ENCODE measurements at regions not wholly inside any gene's neighbourhood (a gene's known extent, or its start where the extent isn't known, plus 50 kb on each side); places are given as distances from the start of the nearest gene placed in this dataset.

DNA sequence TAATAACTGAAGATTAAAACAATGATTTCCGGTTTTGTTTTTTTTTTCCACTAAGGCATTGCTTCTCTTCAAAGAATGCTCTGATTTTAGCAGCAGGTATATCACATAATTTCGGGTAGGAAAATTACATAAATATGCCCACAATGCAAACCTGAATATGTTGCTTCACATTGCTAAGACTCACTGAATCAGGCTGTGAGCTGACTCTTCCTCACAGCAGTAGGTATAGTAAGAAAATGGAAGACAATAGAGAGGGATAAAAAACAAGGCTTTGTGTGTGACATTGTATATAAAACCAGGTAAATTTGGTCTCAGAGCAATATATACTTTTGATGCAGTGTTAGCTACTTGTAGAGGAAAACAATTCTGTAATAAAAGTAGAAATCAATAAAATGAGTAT, 1355.0 kb downstream of the OLFM4 start:
- TF ChIP-seq, protein P1, sequence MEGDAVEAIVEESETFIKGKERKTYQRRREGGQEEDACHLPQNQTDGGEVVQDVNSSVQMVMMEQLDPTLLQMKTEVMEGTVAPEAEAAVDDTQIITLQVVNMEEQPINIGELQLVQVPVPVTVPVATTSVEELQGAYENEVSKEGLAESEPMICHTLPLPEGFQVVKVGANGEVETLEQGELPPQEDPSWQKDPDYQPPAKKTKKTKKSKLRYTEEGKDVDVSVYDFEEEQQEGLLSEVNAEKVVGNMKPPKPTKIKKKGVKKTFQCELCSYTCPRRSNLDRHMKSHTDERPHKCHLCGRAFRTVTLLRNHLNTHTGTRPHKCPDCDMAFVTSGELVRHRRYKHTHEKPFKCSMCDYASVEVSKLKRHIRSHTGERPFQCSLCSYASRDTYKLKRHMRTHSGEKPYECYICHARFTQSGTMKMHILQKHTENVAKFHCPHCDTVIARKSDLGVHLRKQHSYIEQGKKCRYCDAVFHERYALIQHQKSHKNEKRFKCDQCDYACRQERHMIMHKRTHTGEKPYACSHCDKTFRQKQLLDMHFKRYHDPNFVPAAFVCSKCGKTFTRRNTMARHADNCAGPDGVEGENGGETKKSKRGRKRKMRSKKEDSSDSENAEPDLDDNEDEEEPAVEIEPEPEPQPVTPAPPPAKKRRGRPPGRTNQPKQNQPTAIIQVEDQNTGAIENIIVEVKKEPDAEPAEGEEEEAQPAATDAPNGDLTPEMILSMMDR (IDR thresholded peaks at IDR 0.05; ENCODE audit: low read depth, low read length), result no peak
- no peaks in the 10 kb centered on the region for H3K27me3 ChIP-seq
- H3K4me3 ChIP-seq (ENCODE audit: low read depth, low read length), result no peak overlapping the region
- no peak for DNase-seq
- H3K36me3 ChIP-seq, result no peaks in the 10 kb centered on the region
- H3K4me1 ChIP-seq, result no peaks in the 10 kb centered on the region
- H3K9me3 ChIP-seq, result no peaks in the 10 kb centered on the region

DNA sequence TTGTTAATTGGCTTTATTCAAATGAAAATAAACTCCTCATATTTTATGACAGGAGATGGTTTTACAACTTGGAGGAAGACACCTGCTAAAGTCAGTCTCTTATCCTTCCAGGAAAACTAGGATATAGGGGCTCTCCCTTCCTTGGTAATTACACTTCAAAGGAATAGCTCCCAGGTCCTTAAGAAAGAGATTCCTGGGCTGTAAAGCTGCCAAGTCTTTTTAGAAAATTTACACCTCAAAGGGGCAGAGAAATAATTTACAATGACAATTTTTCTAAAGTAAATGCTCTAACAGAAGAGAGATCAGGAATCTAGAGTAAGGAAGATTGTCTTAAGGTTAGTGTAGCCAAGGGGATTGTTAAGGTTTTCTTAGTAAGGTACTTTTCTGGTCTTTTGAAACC, 1359.0 kb downstream of the OLFM4 start:
- no peaks in the 10 kb centered on the region for H3K4me1 ChIP-seq
- no peak overlapping the region for H3K4me3 ChIP-seq (ENCODE audit: low read depth, low read length)
- no peak for DNase-seq
- TF ChIP-seq, protein P1 (IDR thresholded peaks at IDR 0.05; ENCODE audit: low read depth, low read length), result no peak
- H3K36me3 ChIP-seq, result no peaks in the 10 kb centered on the region
- H3K9me3 ChIP-seq, result no peaks in the 10 kb centered on the region; the same call in 1 of the 2 replicates
- no peaks in the 10 kb centered on the region for H3K27me3 ChIP-seq

DNA sequence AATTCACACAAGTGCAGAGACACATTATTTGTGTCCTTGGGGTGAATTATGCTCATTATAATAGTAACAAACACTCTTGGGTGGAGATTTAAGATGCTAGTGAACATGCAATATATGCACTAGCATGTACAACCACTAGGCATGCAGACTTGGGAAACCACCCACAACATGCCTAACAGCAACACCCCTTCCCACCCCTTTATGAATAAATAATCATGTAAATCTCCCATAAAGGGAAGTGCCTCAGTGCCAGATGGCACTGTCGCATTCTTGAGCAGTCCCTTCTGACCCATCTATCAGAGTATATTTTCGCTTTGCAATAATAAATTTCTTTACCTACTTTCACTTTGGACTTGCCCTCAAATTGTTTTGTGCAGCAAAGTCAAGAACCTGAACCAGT, 1362.2 kb downstream of the OLFM4 start:
- no peaks in the 10 kb centered on the region for H3K27me3 ChIP-seq
- H3K4me1 ChIP-seq, result no peaks in the 10 kb centered on the region
- H3K9me3 ChIP-seq, result no peaks in the 10 kb centered on the region; the same call in 1 of the 2 replicates
- no peak overlapping the region for H3K4me3 ChIP-seq (ENCODE audit: low read depth, low read length)
- no peaks in the 10 kb centered on the region for H3K36me3 ChIP-seq
- TF ChIP-seq, protein P1 (IDR thresholded peaks at IDR 0.05; ENCODE audit: low read depth, low read length), result no peak
- no peak for DNase-seq

DNA sequence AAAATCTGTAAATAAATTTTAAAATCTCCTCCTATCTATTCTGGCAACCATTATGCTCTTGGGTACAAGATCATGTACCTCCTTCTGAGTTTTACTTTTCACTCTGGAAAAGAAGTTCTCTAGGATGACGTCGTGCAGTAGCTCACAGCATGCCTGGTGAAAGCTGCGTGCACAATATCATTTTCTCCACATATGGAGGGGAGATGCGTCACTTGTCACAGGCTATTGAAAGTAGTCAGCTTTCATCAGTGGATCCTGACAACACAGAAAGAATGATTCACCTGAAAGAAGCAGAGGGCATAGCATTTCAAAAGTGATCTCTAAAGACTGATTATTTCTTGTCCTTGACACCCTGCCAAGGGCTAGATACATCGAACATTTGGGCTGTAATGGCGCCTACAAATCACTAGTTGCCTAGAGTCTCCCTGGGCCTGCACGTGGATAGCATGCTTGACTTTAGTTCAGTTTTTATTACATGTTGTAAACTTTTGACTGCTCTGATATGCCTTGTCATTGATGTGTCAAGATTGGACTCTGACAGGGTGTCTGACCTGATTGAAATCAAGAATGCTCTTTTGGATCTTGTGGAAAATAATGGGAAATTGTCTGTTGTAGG, 1365.6 kb downstream of the OLFM4 start:
- Histone ChIP-seq H3K4me3 (ENCODE audit: low read depth, low read length) (no peak overlapping the region), H3K4me1 (no peaks in the 10 kb centered on the region), H3K27me3 (no peaks in the 10 kb centered on the region), H3K9me3 (no peaks in the 10 kb centered on the region; the same call in 1 of the 2 replicates), H3K36me3 (no peaks in the 10 kb centered on the region)
- DNase-seq, result no peak
- TF ChIP-seq, protein P1 (IDR thresholded peaks at IDR 0.05; ENCODE audit: low read depth, low read length), result no peak

DNA sequence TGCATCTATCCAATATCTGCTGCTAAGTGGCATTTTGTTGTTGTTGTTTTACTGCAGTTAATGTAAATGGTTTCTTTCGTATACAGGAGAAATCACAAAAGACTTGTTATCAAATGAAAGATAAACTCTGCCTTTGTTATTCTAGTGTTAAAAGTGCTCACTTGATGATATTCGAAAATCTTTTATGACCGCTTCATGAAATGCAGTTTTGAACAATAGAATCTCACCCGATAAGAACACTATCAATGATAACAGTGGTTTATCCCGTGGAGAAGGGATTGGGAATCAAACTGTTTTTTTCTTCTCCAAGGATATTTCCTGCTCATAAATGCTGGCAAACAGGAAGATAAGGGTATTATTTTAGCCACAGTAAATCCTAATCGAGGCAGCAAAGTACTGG, 1366.3 kb downstream of the OLFM4 start:
- H3K27me3 ChIP-seq, result no peaks in the 10 kb centered on the region
- no peaks in the 10 kb centered on the region for H3K36me3 ChIP-seq
- no peak for DNase-seq
- no peaks in the 10 kb centered on the region for H3K4me1 ChIP-seq
- TF ChIP-seq, protein P1 (IDR thresholded peaks at IDR 0.05; ENCODE audit: low read depth, low read length), result no peak
- no peaks in the 10 kb centered on the region; the same call in 1 of the 2 replicates for H3K9me3 ChIP-seq
- no peak overlapping the region for H3K4me3 ChIP-seq (ENCODE audit: low read depth, low read length)

DNA sequence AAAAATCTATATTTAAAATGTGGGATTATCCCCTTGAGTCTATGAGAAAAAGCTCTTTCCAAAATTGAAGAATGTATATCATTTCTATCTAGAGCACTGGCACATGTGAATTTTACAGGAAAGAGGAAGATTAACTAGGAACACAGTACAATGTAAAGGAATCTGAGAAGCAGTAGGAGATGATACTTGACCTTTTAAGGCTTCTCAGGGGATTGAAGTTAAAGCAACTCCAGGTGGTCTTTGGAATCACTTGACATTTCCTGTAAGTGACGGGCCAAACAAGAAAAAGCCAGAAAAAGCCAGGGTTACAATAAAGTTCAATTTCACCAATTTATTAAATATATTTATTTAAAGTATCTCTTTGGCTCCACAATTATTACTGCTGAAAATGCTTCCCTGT, 1373.9 kb downstream of the OLFM4 start:
- no peaks in the 10 kb centered on the region for H3K4me1 ChIP-seq
- TF ChIP-seq, protein P1 (IDR thresholded peaks at IDR 0.05; ENCODE audit: low read depth, low read length), result no peak
- H3K9me3 ChIP-seq, result no peaks in the 10 kb centered on the region
- H3K36me3 ChIP-seq, result no peaks in the 10 kb centered on the region
- no peak for DNase-seq
- no peak overlapping the region for H3K4me3 ChIP-seq (ENCODE audit: low read depth, low read length)
- H3K27me3 ChIP-seq, result no peaks in the 10 kb centered on the region
